ENCODE measurements at regions not wholly inside any gene's neighbourhood (a gene's known extent, or its start where the extent isn't known, plus 50 kb on each side); places are given as distances from the start of the nearest gene placed in this dataset.

DNA sequence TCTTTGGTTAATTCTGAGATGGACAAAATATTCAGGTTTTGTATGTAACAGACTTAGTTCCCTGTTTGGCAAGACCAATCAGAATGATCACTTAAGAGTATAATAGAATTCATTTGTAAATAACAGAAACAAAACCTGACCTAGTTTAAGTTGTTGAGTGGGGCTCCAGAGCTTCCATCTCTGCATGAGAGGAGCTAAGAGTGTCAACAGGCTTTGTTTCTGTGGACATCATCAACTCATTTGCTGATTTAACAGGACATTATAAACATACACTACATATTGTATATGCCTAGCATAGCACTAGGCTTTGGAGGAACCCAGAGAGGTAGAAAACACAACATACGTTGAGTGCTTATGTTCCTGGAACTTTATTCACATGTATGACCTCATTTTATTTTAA lies 75.3 kb upstream of the TRIB2 start:
- TF ChIP-seq, protein P1, sequence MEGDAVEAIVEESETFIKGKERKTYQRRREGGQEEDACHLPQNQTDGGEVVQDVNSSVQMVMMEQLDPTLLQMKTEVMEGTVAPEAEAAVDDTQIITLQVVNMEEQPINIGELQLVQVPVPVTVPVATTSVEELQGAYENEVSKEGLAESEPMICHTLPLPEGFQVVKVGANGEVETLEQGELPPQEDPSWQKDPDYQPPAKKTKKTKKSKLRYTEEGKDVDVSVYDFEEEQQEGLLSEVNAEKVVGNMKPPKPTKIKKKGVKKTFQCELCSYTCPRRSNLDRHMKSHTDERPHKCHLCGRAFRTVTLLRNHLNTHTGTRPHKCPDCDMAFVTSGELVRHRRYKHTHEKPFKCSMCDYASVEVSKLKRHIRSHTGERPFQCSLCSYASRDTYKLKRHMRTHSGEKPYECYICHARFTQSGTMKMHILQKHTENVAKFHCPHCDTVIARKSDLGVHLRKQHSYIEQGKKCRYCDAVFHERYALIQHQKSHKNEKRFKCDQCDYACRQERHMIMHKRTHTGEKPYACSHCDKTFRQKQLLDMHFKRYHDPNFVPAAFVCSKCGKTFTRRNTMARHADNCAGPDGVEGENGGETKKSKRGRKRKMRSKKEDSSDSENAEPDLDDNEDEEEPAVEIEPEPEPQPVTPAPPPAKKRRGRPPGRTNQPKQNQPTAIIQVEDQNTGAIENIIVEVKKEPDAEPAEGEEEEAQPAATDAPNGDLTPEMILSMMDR (IDR thresholded peaks at IDR 0.05): no peak
- no peak for TF ChIP-seq POLR2A (IDR thresholded peaks at IDR 0.05)
